Stomach (tissue), 4 donors: ENCODE measurements at regions not wholly inside any gene's neighbourhood (a gene's known extent, or its start where the extent isn't known, plus 50 kb on each side); places are given as distances from the start of the nearest gene placed in this dataset.

Source experiments
- EP300 ChIP-seq: sonication (generic); formaldehyde crosslinking; IDR thresholded peaks from one replicate; pipeline ENCODE4 v1.6.1; 2017; ENCODE audit warnings: antibody characterized with exemption
- POLR2A ChIP-seq, 4 donors: fragments of 450-650 bp; IDR thresholded peaks; one replicate each; pipeline ENCODE4 v1.6.1; 2016; ENCODE audit warnings: antibody characterized with exemption in 4 of 4, control low read depth in 2 of 4, mild to moderate bottlenecking in 1 of 4, moderate library complexity in 1 of 4
- TF ChIP-seq, protein P1 (sequence below), 7 experiments: fragments of 450-650 bp in 4 of 7; fragments of 200-600 bp in 3 of 7; sonication (generic) in 3 of 7; IDR thresholded peaks; one replicate each; pipeline ENCODE4 v1.5.1; 2016 to 2019; ENCODE audit warnings: antibody characterized with exemption in 7 of 7, control low read depth in 2 of 7, mild to moderate bottlenecking in 1 of 7

DNA sequence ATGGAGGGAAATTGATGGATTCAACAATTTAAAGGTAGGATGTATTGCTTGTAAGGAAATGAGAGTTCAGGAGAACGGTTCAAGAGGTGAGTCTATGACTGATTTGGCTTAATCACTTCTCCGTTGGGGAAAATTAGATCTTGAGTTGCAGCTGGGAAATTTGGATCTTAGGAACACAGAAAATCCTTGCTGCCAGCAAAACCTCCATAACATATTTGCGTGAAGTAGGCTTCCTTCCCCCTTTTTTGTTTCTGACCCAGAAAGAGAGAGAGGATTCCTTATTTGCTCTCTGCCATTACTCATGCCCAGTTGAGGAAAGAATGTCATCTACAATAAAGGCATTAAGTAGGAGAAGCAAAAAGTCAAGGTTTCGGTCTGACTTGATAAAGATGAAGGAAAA, 73.5 kb upstream of the PDC start:
- TF ChIP-seq, protein P1, sequence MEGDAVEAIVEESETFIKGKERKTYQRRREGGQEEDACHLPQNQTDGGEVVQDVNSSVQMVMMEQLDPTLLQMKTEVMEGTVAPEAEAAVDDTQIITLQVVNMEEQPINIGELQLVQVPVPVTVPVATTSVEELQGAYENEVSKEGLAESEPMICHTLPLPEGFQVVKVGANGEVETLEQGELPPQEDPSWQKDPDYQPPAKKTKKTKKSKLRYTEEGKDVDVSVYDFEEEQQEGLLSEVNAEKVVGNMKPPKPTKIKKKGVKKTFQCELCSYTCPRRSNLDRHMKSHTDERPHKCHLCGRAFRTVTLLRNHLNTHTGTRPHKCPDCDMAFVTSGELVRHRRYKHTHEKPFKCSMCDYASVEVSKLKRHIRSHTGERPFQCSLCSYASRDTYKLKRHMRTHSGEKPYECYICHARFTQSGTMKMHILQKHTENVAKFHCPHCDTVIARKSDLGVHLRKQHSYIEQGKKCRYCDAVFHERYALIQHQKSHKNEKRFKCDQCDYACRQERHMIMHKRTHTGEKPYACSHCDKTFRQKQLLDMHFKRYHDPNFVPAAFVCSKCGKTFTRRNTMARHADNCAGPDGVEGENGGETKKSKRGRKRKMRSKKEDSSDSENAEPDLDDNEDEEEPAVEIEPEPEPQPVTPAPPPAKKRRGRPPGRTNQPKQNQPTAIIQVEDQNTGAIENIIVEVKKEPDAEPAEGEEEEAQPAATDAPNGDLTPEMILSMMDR (IDR thresholded peaks at IDR 0.05) = no peak
- TF ChIP-seq POLR2A (IDR thresholded peaks at IDR 0.05) (no peak), EP300 (no peak)
